ENCODE measurements at regions not wholly inside any gene's neighbourhood (a gene's known extent, or its start where the extent isn't known, plus 50 kb on each side); places are given as distances from the start of the nearest gene placed in this dataset.

- TF ChIP-seq CTCF (IDR thresholded peaks at IDR 0.05) (no peak), ZFX (IDR thresholded peaks at IDR 0.05; ENCODE audit: borderline replicate concordance) (no peak)
Measured at GRCh38 chrX:45485719-45486118, 285.0 kb upstream of the DIPK2B start.
